ENCODE measurements at regions not wholly inside any gene's neighbourhood (a gene's known extent, or its start where the extent isn't known, plus 50 kb on each side); places are given as distances from the start of the nearest gene placed in this dataset.

DNA sequence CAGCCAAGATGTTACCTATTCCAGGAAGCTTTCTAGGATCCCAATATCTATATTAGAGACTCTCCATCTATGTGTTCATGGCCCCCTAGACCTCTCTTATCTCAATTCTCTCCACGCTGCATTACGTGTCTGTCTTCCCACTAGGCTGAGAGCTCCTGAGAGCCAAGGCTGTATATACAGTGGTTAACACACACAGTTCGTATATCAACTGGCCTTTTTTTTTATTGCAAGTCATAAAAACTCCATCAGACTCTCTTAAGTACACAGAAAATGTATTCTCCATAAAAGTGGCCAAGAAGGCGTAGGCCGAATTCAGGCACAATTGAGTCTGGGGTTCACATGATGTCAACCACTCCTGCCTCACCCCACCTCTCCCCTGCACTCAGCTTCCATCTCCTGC lies 115.9 kb downstream of the TRIM29 start:
- Histone ChIP-seq H3K27ac (ENCODE audit: low read depth, low read length, poor library complexity, severe bottlenecking) (no peak overlapping the region), H3K9me3 (ENCODE audit: low read length) (no peaks in the 10 kb centered on the region), H3K4me1 (ENCODE audit: insufficient read depth, low read length, severe bottlenecking) (no peaks in the 10 kb centered on the region), H3K79me2 (ENCODE audit: insufficient read depth, low read length) (no peaks in the 10 kb centered on the region), H3K9me2 (ENCODE audit: low read depth, low read length) (no peaks in the 10 kb centered on the region), H3K27me3 (ENCODE audit: insufficient read depth, low read length) (no peaks in the 10 kb centered on the region), H3K4me3 (ENCODE audit: low read depth, low read length, poor library complexity, severe bottlenecking) (no peak overlapping the region), H3K9ac (ENCODE audit: low read length) (no peak overlapping the region), H3F3A (ENCODE audit: insufficient read depth, low read length) (no peaks in the 10 kb centered on the region), H2AFZ (ENCODE audit: low read length) (no peak overlapping the region), H3K36me3 (ENCODE audit: insufficient read depth, low read length) (no peaks in the 10 kb centered on the region), H3K4me2 (ENCODE audit: low read length) (no peak overlapping the region), H4K20me1 (ENCODE audit: insufficient read depth, low read length) (no peaks in the 10 kb centered on the region)
- TF ChIP-seq, protein P1, sequence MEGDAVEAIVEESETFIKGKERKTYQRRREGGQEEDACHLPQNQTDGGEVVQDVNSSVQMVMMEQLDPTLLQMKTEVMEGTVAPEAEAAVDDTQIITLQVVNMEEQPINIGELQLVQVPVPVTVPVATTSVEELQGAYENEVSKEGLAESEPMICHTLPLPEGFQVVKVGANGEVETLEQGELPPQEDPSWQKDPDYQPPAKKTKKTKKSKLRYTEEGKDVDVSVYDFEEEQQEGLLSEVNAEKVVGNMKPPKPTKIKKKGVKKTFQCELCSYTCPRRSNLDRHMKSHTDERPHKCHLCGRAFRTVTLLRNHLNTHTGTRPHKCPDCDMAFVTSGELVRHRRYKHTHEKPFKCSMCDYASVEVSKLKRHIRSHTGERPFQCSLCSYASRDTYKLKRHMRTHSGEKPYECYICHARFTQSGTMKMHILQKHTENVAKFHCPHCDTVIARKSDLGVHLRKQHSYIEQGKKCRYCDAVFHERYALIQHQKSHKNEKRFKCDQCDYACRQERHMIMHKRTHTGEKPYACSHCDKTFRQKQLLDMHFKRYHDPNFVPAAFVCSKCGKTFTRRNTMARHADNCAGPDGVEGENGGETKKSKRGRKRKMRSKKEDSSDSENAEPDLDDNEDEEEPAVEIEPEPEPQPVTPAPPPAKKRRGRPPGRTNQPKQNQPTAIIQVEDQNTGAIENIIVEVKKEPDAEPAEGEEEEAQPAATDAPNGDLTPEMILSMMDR (IDR thresholded peaks at IDR 0.05; ENCODE audit: low read length), result no peak

DNA sequence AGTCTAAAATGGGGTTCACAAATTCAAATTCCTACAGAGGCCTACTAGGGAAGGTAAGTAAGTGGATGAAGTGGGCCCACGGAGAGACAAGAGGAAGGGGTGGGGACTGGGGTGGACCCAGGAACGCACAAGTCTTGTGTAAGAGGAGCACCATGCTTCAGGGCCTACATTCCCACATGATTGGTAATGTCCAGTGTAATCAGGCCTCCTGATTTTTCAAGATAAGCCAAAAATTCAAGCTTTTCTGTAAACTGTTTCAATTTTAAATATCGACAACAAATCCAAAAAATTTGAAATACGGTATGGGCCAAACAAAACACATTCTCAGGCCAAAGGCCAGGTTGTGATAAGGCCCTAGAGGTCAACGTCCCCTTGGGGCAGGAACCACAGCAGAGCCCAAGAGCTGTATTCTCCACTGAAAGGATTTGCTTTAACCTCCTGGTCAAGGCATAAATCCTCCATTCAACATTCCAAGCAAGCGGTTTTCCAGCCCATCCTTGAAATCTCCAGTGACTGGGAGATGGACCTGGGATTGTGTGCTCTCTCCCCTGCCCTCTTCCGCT lies 116.4 kb downstream of the TRIM29 start:
- Histone ChIP-seq H3K27me3 (ENCODE audit: insufficient read depth, low read length) (no peaks in the 10 kb centered on the region), H3K4me2 (ENCODE audit: low read length) (no peak overlapping the region), H3K27ac (ENCODE audit: low read depth, low read length, poor library complexity, severe bottlenecking) (no peak overlapping the region), H3K4me1 (ENCODE audit: insufficient read depth, low read length, severe bottlenecking) (no peaks in the 10 kb centered on the region), H3K79me2 (ENCODE audit: insufficient read depth, low read length) (no peaks in the 10 kb centered on the region), H3K9me2 (ENCODE audit: low read depth, low read length) (no peaks in the 10 kb centered on the region), H3K9ac (ENCODE audit: low read length) (no peak overlapping the region), H3K9me3 (ENCODE audit: low read length) (no peaks in the 10 kb centered on the region), H2AFZ (ENCODE audit: low read length) (no peak overlapping the region), H3K36me3 (ENCODE audit: insufficient read depth, low read length) (no peaks in the 10 kb centered on the region), H3F3A (ENCODE audit: insufficient read depth, low read length) (no peaks in the 10 kb centered on the region), H4K20me1 (ENCODE audit: insufficient read depth, low read length) (no peaks in the 10 kb centered on the region), H3K4me3 (ENCODE audit: low read depth, low read length, poor library complexity, severe bottlenecking) (no peak overlapping the region)
- TF ChIP-seq, protein P1 (IDR thresholded peaks at IDR 0.05; ENCODE audit: low read length), result no peak
- no peak for TF ChIP-seq EZH2 (IDR thresholded peaks at IDR 0.05; ENCODE audit: borderline replicate concordance, low read length)

DNA sequence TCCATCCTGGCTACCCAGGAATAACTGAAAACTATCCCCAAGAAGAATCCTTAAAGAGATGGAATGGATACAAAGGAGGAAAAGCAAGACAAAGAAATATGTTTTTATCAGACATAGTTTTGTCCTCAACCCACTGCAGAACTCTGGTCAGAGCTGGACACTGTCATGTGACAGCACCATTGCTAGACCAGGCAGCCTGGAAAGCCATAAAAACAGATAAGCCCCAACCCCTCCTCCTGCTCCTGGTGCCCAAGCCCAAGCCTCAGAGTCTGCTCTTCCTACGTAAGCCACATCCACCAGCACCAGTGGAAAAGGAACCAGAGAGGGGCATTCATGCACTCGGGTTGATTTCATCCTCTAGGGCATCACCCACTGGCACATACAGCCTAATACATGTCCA lies 116.9 kb downstream of the TRIM29 start:
- H3K79me2 ChIP-seq (ENCODE audit: insufficient read depth, low read length), result no peaks in the 10 kb centered on the region
- H3K9me3 ChIP-seq (ENCODE audit: low read length), result no peaks in the 10 kb centered on the region

More for the DNA sequence above, 116.9 kb downstream of the TRIM29 start:
- no peaks in the 10 kb centered on the region for H4K20me1 ChIP-seq (ENCODE audit: insufficient read depth, low read length)
- no peak overlapping the region for H3K4me3 ChIP-seq (ENCODE audit: low read depth, low read length, poor library complexity, severe bottlenecking)
- H3K27me3 ChIP-seq (ENCODE audit: insufficient read depth, low read length), result no peaks in the 10 kb centered on the region
- H3K4me2 ChIP-seq (ENCODE audit: low read length), result no peak overlapping the region
- H3K4me1 ChIP-seq (ENCODE audit: insufficient read depth, low read length, severe bottlenecking), result no peaks in the 10 kb centered on the region
- TF ChIP-seq, protein P1 (IDR thresholded peaks at IDR 0.05; ENCODE audit: low read length), result no peak
- no peak for TF ChIP-seq EZH2 (IDR thresholded peaks at IDR 0.05; ENCODE audit: borderline replicate concordance, low read length)
- H2AFZ ChIP-seq (ENCODE audit: low read length), result no peak overlapping the region
- H3K36me3 ChIP-seq (ENCODE audit: insufficient read depth, low read length), result no peaks in the 10 kb centered on the region
- no peak overlapping the region for H3K27ac ChIP-seq (ENCODE audit: low read depth, low read length, poor library complexity, severe bottlenecking)
- H3F3A ChIP-seq (ENCODE audit: insufficient read depth, low read length), result no peaks in the 10 kb centered on the region
- H3K9ac ChIP-seq (ENCODE audit: low read length), result no peak overlapping the region
- no peaks in the 10 kb centered on the region for H3K9me2 ChIP-seq (ENCODE audit: low read depth, low read length)

Measured in OCI-LY1 (cell line).